Left kidney (tissue), 1 donor: ENCODE measurements at regions not wholly inside any gene's neighbourhood (a gene's known extent, or its start where the extent isn't known, plus 50 kb on each side); places are given as distances from the start of the nearest gene placed in this dataset.
"Not testable (repeated sequence)": the region's sequence is repeated elsewhere in the genome, so short reads cannot be mapped to it uniquely, and the experiment has no call there.

ENCODE experiments used
- DNase-seq: peaks from one replicate; pipeline ENCODE4 v3.0.0-alpha.2; 2013

DNA sequence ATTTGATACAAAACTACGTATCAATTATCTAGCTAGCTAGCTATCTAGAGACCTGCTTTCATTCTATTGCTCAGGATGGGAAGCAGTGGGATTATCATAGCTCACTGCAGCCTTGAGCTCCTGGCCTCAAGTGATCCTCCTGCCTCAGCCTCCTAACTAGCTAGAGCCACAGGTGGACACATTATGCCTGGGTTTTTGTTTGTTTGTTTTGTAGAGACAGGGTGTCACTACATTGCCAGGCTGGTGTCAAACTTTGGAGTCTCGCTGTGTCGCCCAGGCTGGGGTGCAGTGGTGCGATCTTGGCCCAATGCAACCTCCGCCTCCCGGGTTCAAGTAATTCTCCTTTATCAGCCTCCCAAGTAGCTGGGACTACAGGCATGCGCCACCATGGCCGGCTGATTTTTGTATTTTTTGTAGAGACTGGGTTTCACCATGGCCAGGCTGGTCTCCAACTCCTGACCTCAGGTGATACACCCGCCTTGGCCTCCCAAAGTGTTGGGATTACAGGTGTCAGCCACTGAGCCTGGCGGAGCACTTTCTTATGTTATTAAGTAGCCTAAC lies 122.5 kb upstream of the FBXO28 start:
- DNase-seq = not testable (repeated sequence)

DNA sequence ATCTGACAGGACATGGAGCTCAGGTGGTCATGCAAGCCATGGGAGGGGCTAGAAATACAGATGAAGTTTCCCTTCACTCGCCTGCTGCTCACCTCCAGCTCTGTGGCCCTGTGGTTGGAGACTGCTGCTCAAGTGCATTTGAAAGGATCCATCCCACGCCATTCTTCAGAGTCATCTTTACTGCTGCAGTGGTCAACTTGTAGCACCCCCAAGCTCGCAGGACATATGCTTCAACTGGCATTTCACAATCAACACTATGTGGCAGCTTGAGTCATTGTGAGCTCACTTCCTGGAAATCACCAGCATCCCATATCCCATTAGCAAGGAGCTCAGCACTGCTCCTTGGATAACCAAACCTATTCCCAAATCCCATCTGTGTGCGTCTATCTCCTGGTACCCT lies 116.2 kb upstream of the TP53BP2 start:
- not testable (repeated sequence) for DNase-seq

DNA sequence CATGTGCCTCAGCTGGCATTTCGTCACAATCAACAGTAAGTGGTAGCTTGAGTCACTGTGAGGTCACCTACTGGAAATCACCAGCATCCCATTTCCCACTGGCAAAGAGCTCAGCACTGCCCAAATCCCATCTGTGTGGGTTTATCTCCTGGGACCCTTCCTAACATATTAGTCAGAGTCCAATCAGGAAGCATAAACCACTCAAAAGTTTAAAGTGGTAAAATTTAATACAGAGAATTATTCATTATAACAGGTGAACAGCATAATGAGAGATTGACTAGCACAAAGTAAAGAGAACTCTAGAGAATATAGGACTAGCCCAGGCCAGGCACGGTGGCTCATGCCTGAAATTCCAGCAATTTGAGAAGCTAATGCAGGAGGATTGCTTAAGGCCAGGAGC lies 107.1 kb upstream of the TP53BP2 start:
- DNase-seq = not testable (repeated sequence)

DNA sequence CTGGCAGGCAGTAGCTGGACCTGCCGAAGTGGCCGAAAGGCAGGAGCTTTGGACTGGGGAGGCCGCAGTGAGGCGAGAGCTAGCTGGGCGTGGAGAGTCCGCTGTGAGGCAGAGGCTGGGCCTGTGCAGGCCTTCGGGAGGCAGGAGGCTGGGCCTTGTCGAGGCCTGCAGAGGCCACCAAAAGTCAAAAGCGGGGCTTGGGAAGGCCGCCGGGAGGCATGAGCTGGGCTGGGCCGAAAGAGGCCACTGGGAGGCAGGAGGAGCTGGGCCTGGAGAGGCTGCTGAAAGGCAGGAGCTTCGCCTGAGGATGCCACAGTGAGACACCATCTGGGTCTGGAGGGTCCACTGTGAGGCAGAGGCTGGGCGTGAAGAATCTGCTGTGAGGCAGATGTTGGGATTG lies 105.8 kb upstream of the TP53BP2 start:
- DNase-seq = not testable (repeated sequence)

GRCh38 chr1:223949944-223950343 lies 104.2 kb upstream of the TP53BP2 start:
- DNase-seq = not testable (repeated sequence)

GRCh38 chr1:223948041-223948440 lies 102.3 kb upstream of the TP53BP2 start:
- DNase-seq = not testable (repeated sequence)

DNA sequence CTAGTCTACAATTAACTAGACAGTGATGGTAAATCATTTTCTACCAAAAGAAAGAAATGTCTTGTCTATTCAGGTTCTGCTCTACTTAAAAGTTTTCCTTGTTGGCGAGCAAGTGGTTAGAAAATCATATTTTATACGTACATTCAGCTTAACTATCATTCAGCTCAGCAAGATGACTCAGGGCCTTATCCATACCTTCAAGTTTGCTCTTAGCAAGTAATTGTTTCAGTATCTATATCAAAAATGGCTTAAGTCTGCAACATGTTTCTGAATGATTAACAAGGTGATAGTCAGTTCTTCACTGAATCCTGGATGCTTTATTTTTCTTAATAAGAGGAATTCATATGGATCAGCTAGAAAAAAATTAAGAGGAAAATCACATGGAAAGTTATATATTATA lies 90.8 kb upstream of the TP53BP2 start:
- DNase-seq = not testable (repeated sequence)

DNA sequence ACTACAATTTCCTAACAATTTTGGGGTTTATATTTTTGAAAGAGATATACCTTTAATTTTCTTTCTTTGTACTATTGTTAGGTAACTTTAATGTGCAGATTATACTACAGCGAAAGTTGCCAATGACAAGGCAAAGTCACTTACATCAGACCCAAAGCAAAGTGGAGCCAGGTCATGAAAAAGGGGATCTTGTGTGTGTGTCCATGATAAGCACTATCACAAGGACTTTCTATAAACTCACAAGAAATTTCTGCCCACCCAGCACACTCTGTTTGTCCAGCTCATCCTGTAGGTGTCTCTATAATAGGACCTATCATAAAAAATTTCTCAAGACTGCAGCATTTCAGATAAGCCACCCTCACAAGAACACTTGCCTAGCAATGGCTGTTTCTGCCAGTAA lies 85.7 kb upstream of the TP53BP2 start:
- DNase-seq = not testable (repeated sequence)

DNA sequence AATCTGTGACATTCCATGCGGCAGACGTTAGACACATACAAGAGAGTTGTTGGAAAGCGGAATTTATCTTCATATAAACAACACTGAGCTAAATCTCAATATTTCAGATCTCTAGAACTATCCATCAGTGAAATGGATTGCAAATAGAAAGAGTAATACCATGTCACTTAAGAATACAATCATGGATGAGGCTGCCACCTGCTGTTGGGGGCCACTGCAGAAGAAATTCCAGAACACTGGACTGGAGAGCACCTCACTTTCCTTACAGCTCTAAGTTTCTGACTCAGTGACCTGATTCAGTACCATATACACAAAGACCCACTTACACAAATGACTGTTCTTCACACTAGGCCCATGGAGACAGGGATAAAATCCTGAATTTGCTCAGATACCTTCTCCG lies 75.1 kb upstream of the TP53BP2 start:
- not testable (repeated sequence) for DNase-seq

GRCh38 chr1:223915476-223915875 lies 69.7 kb upstream of the TP53BP2 start:
- not testable (repeated sequence) for DNase-seq

GRCh38 chr1:223913715-223914114 lies 68.0 kb upstream of the TP53BP2 start:
- DNase-seq = not testable (repeated sequence)

GRCh38 chr1:223907943-223908587 lies 62.3 kb upstream of the TP53BP2 start:
- not testable (repeated sequence) for DNase-seq

- not testable (repeated sequence) for DNase-seq
Measured at GRCh38 chr1:223903221-223903620, 57.5 kb upstream of the TP53BP2 start.

- not testable (repeated sequence) for DNase-seq
Measured at GRCh38 chr1:223899775-223900174, 54.0 kb upstream of the TP53BP2 start.

GRCh38 chr1:223897097-223897496 lies 51.4 kb upstream of the TP53BP2 start:
- DNase-seq = not testable (repeated sequence)

DNA sequence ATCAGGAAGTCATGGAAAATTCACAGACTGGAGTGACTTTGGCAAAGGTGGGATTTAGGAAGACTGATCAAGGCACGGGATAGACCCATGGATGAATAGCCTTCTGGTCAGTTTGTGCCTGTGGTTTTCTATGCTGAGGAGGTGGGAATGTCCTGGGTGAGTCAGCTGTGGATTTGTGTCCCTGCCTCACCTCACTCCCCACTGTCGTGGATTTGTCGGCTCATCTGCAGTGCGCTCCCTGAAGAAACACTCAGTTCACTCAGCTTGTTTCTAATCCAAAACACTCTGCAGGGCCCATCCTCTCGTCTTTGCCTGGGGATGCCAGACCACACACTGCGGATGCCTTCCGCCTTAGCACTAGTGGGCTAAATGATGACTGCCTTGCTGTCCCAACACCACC lies 50.2 kb upstream of the TP53BP2 start:
- not testable (repeated sequence) for DNase-seq
